ENCODE measurements at regions not wholly inside any gene's neighbourhood (a gene's known extent, or its start where the extent isn't known, plus 50 kb on each side); places are given as distances from the start of the nearest gene placed in this dataset.
"Not testable (repeated sequence)": the region's sequence is repeated elsewhere in the genome, so short reads cannot be mapped to it uniquely, and the experiment has no call there.

GRCh38 chr5:103866169-103866568 lies 303.6 kb upstream of the NUDT12 start:
- no peaks in the 10 kb centered on the region for H3K4me1 ChIP-seq
- no peaks in the 10 kb centered on the region for H3K27me3 ChIP-seq
- no peak overlapping the region for H3K27ac ChIP-seq
- DNase-seq (no peak), ATAC-seq (no peak)
- no peaks in the 10 kb centered on the region for H3K36me3 ChIP-seq
- no peak for TF ChIP-seq CTCF (IDR thresholded peaks at IDR 0.05)
- no peak for TF ChIP-seq POLR2A (IDR thresholded peaks at IDR 0.05)
- no peaks in the 10 kb centered on the region for H3K9me3 ChIP-seq
- H3K4me3 ChIP-seq, result no peak overlapping the region
- intact Hi-C loops (cut with DNase I), result no loop called here
- 69% methylated on average over 1 of the region's 1 CpG for WGBS (ENCODE audit: insufficient coverage, low coverage, low lambda C conversion rate, missing lambda C conversion rate)

- ATAC-seq (no peak), DNase-seq (no peak)
- 69% methylated on average over 3 of the region's 3 CpGs for WGBS (ENCODE audit: insufficient coverage, low coverage, low lambda C conversion rate, missing lambda C conversion rate)
- no peaks in the 10 kb centered on the region for H3K4me1 ChIP-seq
- H3K27me3 ChIP-seq, result no peaks in the 10 kb centered on the region
- no peak overlapping the region for H3K4me3 ChIP-seq
- no peaks in the 10 kb centered on the region for H3K36me3 ChIP-seq
- intact Hi-C loops (cut with DNase I), result no loop called here
- H3K27ac ChIP-seq, result no peak overlapping the region
- H3K9me3 ChIP-seq, result no peaks in the 10 kb centered on the region
- TF ChIP-seq POLR2A (IDR thresholded peaks at IDR 0.05) (no peak), CTCF (IDR thresholded peaks at IDR 0.05) (no peak)
Measured at GRCh38 chr5:103862398-103862797, 299.8 kb upstream of the NUDT12 start.

DNA sequence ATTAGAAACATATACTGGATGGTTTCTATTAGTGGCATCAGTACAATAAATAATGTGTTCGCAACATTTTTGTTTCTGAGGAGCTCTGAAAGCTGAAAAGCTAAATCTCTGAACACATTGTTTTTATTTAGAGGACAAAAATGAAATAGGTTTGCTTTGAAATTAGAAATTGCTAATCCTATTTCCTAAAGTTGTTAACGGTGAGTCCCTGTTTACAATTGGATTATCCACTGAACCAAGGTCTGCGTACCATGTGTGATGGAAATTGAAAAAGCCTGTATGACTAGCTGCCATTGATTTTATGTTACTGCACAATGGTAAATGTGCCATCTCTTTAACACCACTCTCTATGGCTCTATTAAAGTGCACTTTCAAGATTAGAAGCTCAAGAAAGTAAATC lies 297.7 kb upstream of the NUDT12 start:
- Histone ChIP-seq H3K4me1 (no peaks in the 10 kb centered on the region), H3K36me3 (no peaks in the 10 kb centered on the region), H3K9me3 (no peaks in the 10 kb centered on the region), H3K4me3 (no peak overlapping the region), H3K27ac (no peak overlapping the region), H3K27me3 (no peaks in the 10 kb centered on the region)
- WGBS (ENCODE audit: insufficient coverage, low coverage, low lambda C conversion rate, missing lambda C conversion rate), result 55% methylated on average over 3 of the region's 3 CpGs
- DNase-seq, result no peak
- TF ChIP-seq CTCF (IDR thresholded peaks at IDR 0.05) (no peak), POLR2A (IDR thresholded peaks at IDR 0.05) (no peak)
- intact Hi-C loops (cut with DNase I), result no loop called here
- ATAC-seq, result no peak

DNA sequence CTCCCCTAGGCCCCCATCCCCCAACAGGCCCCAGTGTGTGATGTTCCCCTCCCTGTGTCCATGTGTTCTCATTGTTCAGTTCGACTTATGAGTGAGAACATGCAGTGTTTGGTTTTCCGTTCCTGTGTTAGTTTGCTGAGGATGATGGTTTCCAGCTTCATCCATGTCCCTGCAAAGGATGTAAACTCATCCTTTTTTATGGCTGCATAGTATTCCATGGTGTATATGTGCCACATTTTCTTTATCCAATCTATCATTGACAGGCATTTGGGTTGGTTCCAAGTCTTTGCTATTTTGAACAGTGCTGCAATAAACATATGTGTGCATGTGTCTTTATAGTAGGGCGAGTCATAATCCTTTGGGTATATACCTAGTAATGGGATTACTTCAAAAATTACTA lies 295.8 kb upstream of the NUDT12 start:
- DNase-seq; H3K27me3 ChIP-seq; H3K36me3 ChIP-seq; intact Hi-C loops (cut with DNase I); H3K27ac ChIP-seq; ATAC-seq; H3K4me3 ChIP-seq; H3K9me3 ChIP-seq; H3K4me1 ChIP-seq: not testable (repeated sequence)
- WGBS (ENCODE audit: insufficient coverage, low coverage, low lambda C conversion rate, missing lambda C conversion rate), result 74% methylated on average over 3 of the region's 3 CpGs

GRCh38 chr5:103851091-103851490 lies 288.5 kb upstream of the NUDT12 start:
- H3K4me1 ChIP-seq, result no peaks in the 10 kb centered on the region
- intact Hi-C loops (cut with DNase I), result no loop called here
- no peaks in the 10 kb centered on the region for H3K36me3 ChIP-seq
- TF ChIP-seq POLR2A (IDR thresholded peaks at IDR 0.05) (no peak), CTCF (IDR thresholded peaks at IDR 0.05) (no peak)
- no peak for ATAC-seq
- H3K9me3 ChIP-seq, result no peaks in the 10 kb centered on the region
- no peaks in the 10 kb centered on the region for H3K27me3 ChIP-seq
- H3K4me3 ChIP-seq, result no peak overlapping the region
- DNase-seq, result no peak
- 68% methylated on average over 1 of the region's 1 CpG for WGBS (ENCODE audit: insufficient coverage, low coverage, low lambda C conversion rate, missing lambda C conversion rate)
- H3K27ac ChIP-seq, result no peak overlapping the region

Measured in right lobe of liver (tissue), 6 donors.